Memory B cell (primary cell): ENCODE measurements at regions not wholly inside any gene's neighbourhood (a gene's known extent, or its start where the extent isn't known, plus 50 kb on each side); places are given as distances from the start of the nearest gene placed in this dataset.
"Not testable (repeated sequence)": the region's sequence is repeated elsewhere in the genome, so short reads cannot be mapped to it uniquely, and the experiment has no call there.

Experiments
- ATAC-seq: fragments of 150-1000 bp; cut with Tn5 transposase; 2 replicates; pipeline ENCODE4 v1.10.0; 2021; ENCODE audit warnings: low read depth, mild to moderate bottlenecking, moderate library complexity
- DNase-seq, 2 donors: peaks; one replicate each; pipeline ENCODE4 v3.0.0; 2022; ENCODE audit warnings: low spot score in 2 of 2
- H3K27ac Mint-ChIP-seq: one replicate; pipeline ENCODE4 v1.8.0; 2022; ENCODE audit warnings: mild to moderate bottlenecking, moderate library complexity, mixed read lengths
- H3K27me3 Mint-ChIP-seq: one replicate; pipeline ENCODE4 v1.8.0; 2022; ENCODE audit warnings: mixed read lengths
- H3K36me3 Mint-ChIP-seq: one replicate; pipeline ENCODE4 v1.8.0; 2022; ENCODE audit warnings: mild to moderate bottlenecking, mixed read lengths
- H3K4me1 Mint-ChIP-seq: one replicate; pipeline ENCODE4 v1.8.0; 2022; ENCODE audit warnings: mixed read lengths
- H3K4me3 Mint-ChIP-seq: one replicate; pipeline ENCODE4 v1.8.0; 2022; ENCODE audit warnings: mild to moderate bottlenecking, moderate library complexity, mixed read lengths
- H3K9me3 Mint-ChIP-seq: one replicate; pipeline ENCODE4 v1.8.0; 2022; ENCODE audit warnings: mixed read lengths

DNA sequence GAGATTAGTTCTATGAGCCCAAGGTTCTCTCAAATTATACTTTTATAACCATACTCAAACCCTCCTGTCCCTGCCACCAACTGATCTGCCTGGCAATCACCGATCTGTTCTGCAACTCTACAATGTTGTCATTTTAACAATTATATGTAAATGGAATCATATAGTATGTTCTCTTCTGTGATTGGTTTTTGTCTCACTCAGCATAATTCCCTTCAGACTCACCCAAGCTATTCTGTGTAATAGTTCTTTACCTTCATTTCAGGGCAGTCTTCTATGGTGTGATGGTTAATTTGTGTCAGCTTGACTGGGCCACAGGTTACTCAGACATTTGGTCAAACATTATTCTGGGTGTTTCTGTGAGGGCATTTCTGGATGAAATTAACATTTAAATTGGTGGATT is 181.9 kb upstream of the CXCL12 start:
- Mint-ChIP-seq H3K4me3 (no peak overlapping the region), H3K27ac (no peak overlapping the region)
- ATAC-seq: no peak

DNA sequence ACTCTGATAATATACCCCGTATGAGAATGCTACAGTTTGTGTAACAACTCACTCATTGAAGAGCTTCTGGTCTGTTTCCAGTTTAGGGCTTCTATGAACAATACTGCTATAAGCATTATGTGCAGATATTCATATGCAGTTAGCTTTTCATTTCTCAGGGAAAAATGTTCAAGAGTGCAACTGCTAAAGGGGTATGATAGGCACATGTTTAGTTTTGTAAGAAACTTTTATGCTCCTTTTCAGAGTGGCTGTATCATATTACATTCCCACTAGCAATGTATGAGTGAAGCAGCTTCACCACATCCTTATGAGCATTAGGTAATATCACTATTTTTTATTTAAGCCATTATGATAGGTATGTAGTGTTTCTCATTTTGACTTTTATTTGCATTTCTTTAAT is 182.6 kb upstream of the CXCL12 start:
- Mint-ChIP-seq H3K36me3 (no peaks in the 10 kb centered on the region), H3K27me3 (peaks cover 1% of the 10 kb centered on the region), H3K27ac (no peak overlapping the region), H3K4me3 (no peak overlapping the region), H3K4me1 (no peaks in the 10 kb centered on the region), H3K9me3 (peaks cover 3% of the 10 kb centered on the region)
- no peak for DNase-seq
- no peak for ATAC-seq

More for the DNA sequence above, 181.9 kb upstream of the CXCL12 start:
- H3K4me1 Mint-ChIP-seq: no peaks in the 10 kb centered on the region
- no peaks in the 10 kb centered on the region for H3K36me3 Mint-ChIP-seq
- H3K27me3 Mint-ChIP-seq: peaks cover under 1% of the 10 kb centered on the region
- no peak for DNase-seq
- peaks cover 2% of the 10 kb centered on the region for H3K9me3 Mint-ChIP-seq

DNA sequence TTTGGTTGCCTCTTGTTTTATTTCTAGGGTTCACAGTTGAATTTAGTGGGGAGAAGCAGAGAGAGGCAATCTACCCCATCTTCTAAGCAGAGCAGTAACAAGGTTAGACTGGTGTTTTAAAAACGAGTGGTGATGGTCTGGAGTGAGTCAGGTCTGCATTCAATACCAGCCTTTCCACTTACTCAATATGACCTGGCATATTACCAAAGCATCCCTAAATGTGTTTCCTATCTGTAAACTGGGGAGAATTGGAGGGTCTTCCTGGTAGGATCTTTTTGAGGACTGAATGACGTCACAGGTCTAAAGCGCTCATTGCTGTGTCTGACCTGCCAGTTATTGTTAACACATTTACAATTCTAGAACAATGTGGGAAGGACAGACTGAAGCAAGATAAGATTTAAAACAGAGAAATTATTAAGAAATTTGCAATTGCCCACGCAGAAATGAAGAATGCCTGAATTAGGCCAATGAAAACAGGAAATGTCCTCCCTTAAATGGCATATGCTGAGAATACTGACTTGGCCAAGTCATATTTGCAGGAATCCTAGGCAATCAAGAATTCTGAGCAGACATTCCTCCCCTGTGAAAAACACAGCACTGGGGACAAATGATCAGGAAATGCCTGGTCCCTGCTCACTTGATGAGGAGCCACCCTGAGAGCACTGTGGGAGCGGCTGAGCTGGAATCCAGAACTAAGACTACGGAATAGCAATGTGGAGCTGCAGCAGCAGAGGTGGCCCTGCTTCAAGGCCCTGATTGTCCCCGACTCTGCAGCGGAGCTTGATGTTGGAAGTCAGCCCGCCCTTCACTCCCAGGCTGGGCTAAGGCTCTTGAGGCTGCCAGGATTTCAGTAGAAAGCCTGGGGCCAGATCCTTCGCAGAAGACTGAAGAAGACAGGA is 184.5 kb upstream of the CXCL12 start:
- H3K4me1 Mint-ChIP-seq: no peaks in the 10 kb centered on the region
- peaks cover 1% of the 10 kb centered on the region for H3K27me3 Mint-ChIP-seq
- DNase-seq (no peak), ATAC-seq (no peak)
- H3K4me3 Mint-ChIP-seq: no peak overlapping the region
- no peak overlapping the region for H3K27ac Mint-ChIP-seq
- no peaks in the 10 kb centered on the region for H3K36me3 Mint-ChIP-seq
- H3K9me3 Mint-ChIP-seq: peaks cover 3% of the 10 kb centered on the region

DNA sequence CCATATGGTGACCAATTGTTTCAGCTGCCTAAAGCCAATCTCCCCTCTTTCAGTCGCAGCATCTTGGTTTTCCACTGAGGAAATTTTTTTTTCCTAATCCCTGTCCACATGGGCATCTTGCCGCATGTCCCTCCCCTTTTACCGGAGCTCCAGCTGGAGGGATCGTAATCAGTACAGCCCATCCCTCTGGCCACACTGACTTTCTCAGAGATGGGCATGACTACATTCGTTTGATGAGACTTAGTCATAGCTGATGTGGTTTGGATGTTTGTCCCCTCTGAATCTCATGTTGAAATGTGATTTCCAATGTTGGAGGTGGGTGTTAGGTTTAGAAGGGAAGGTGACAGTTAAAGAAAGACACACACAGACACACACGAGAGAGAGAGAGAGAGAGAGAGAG is 186.8 kb upstream of the CXCL12 start:
- no peaks in the 10 kb centered on the region for H3K36me3 Mint-ChIP-seq
- no peak for ATAC-seq
- H3K4me1 Mint-ChIP-seq: no peaks in the 10 kb centered on the region
- peaks cover 3% of the 10 kb centered on the region for H3K9me3 Mint-ChIP-seq
- peaks cover 2% of the 10 kb centered on the region for H3K27me3 Mint-ChIP-seq
- no peak overlapping the region for H3K4me3 Mint-ChIP-seq
- H3K27ac Mint-ChIP-seq: no peak overlapping the region
- no peak for DNase-seq

DNA sequence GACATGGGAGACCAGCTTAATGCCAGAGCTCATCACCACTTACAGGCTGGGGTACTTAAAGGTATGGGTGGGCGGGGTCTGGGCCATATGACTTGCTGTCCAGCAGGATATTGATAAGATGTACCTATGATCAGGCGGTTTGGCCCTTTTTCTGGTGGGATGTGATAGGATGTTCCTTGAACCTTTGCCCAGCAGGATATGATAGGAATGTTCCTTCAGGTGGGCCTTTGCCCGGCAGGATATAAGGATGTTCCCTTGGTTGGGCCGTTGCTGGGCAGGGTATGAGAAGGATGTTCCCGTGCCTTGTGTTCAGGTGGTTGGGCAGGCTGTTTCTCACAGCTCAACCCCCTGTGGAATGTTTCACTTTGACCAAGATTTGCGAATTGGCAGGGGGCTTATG is 187.2 kb upstream of the CXCL12 start:
- H3K36me3 Mint-ChIP-seq: no peaks in the 10 kb centered on the region

DNA sequence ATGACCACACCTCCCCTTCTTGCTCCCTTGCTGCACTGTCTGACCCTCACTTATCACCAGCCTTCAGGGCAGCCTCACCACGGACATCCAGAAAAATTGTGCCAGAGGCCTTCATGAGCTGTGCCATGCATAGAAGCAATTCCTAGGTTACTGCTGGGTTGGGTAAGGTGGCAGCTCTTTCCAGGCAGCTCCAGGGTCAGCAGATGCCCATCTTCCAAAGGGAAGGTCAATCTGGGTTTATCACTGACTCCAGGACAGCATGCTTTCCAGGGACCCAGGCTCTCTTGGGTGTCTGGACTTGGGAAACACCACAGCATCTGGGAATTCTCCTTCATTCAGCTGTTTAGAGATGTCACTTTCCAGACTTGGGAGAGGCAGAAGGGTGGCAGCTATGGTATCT is 188.9 kb upstream of the CXCL12 start:
- Mint-ChIP-seq H3K4me1 (no peaks in the 10 kb centered on the region), H3K27ac (no peak overlapping the region), H3K36me3 (no peaks in the 10 kb centered on the region), H3K4me3 (no peak overlapping the region), H3K27me3 (peaks cover 2% of the 10 kb centered on the region), H3K9me3 (peaks cover 1% of the 10 kb centered on the region)
- ATAC-seq: no peak
- no peak for DNase-seq

More for the DNA sequence above, 187.2 kb upstream of the CXCL12 start:
- Mint-ChIP-seq H3K9me3 (peaks cover 3% of the 10 kb centered on the region), H3K27ac (no peak overlapping the region), H3K4me3 (no peak overlapping the region), H3K4me1 (no peaks in the 10 kb centered on the region), H3K27me3 (peaks cover 2% of the 10 kb centered on the region)
- ATAC-seq (no peak), DNase-seq (no peak)

DNA sequence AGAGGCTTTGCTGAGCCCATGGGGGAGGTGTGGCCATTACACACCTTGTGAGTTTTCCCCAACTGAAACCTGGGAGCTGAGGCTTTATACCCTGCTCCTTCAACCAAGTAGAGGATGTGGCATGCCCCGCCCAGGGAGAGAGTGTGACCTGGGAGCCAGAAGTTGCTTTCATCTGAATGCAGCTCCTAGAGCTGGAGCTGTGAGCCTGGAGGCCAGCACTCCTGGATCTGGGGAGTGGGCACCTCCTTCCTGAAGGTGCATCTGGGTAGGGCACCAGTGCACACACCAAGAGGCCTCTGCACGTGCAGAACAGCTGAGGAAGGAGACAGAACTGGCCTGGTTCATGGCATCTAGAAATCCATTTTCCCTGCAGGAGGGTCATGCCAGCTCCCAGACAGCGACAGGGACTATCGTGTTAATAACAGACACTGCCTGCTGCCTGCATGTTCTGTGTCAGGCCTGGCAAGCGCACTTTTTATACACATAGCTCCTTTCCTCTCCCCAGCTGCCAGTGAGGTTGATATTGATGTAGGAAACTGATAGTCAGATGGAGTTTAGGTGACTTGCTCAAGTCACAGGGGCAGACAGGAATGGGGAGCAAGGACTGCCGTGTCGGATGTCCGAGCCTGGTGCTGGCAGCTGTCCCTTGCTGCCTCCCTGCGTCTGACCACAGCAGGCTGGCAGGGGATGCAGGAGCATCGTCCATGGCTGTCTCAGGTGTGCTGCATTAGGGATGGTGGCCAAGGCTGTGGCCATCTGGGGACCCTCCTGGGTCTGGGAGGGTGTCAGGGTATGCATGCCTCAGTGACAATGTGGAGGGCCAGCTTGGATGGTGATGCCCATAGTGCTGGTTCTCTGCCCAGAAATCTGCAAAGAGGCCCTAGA is 189.9 kb upstream of the CXCL12 start:
- DNase-seq (no peak), ATAC-seq (no peak)
- Mint-ChIP-seq H3K4me3 (no peak overlapping the region), H3K27me3 (peaks cover 2% of the 10 kb centered on the region), H3K9me3 (peaks cover 1% of the 10 kb centered on the region), H3K27ac (no peak overlapping the region), H3K36me3 (no peaks in the 10 kb centered on the region), H3K4me1 (no peaks in the 10 kb centered on the region)

DNA sequence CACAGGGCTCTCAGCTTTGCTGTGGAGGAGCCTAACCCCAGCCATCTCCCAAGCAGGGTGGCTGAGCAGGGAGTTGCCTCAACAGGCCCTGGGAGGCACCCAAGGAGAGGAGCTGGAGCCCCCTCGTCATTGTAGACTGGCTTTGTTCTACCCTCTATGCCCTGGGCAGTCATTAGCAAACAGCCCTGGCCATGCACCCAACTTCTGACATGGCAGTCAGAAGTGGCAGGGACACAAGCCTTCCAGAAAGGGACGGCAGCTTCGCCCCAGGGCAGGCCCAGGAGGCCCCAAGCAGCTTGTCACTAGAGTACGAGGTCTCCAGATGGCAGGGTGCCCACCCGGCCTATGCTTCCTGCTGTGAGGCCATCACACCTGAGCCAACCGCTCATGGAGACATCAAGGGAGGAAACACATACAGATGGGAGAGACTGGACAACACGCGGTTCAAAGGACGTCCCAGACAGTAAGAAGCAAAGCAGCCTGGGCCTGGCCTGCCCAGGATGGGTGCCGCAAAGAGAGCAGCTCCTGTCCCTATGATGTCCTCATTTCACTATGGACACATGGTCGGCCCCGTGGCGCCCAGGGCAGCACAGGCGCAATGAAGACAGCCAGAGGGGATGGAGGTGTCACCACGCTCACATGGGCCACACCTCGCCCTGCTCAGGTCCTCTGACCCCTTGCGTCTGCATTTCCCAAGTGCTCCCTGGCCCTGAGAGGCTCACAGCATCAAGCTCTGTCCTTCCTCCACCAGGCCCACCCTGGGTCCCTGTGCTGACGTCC is 190.9 kb upstream of the CXCL12 start:
- Mint-ChIP-seq H3K27me3 (peaks cover 2% of the 10 kb centered on the region), H3K9me3 (peaks cover 1% of the 10 kb centered on the region), H3K27ac (no peak overlapping the region), H3K36me3 (no peaks in the 10 kb centered on the region), H3K4me3 (no peak overlapping the region), H3K4me1 (no peaks in the 10 kb centered on the region)
- DNase-seq (no peak), ATAC-seq (no peak)

DNA sequence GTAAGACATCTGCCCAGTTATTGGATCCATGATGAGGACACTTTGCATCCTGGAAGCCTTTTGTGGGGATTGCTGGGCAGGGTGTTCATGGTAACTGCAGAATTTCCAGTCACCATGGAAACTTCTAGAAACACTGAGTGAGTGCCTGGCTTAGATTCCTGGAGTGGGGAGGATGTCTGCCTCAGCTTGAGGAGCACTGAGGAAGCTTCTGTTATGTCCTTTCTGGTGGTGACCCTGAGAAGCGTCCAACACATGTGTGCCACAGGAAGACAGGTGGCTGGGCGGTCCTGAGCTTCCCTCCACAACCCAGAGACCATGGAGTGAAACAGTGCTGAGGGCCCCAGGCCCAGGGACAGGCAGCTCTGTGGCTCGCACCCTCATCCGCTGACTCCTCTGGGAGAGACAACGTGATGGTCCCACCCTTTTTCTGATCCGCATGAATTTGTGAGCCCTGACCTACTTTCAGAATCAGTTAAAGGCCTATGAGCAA is 191.8 kb upstream of the CXCL12 start:
- H3K4me3 Mint-ChIP-seq: no peak overlapping the region
- H3K27me3 Mint-ChIP-seq: peaks cover 2% of the 10 kb centered on the region
- H3K27ac Mint-ChIP-seq: no peak overlapping the region
- DNase-seq: no peak
- no peaks in the 10 kb centered on the region for H3K4me1 Mint-ChIP-seq
- no peak for ATAC-seq
- H3K9me3 Mint-ChIP-seq: peaks cover 1% of the 10 kb centered on the region
- H3K36me3 Mint-ChIP-seq: no peaks in the 10 kb centered on the region

DNA sequence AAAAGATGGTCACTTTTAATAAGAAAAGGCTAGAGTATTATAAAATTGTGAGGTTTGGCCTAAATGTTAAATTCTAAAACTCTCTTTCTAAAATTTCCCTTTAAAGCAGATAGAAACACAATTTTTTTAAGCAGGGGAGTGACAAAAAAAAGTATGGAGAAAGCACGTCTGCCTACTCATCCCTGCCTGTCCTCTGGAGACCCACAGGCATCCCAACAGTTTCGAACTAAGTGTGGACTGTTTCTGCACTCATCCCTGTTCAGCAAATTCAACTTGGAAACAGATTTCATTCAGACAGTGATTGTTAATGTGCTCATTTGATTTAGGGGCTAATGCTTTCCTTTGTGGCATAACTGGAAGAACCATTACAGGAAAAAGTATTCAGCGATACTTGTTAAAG is 192.6 kb upstream of the CXCL12 start:
- DNase-seq: no peak
- no peak overlapping the region for H3K4me3 Mint-ChIP-seq
- peaks cover 1% of the 10 kb centered on the region for H3K27me3 Mint-ChIP-seq
- H3K36me3 Mint-ChIP-seq: no peaks in the 10 kb centered on the region
- no peaks in the 10 kb centered on the region for H3K4me1 Mint-ChIP-seq
- no peaks in the 10 kb centered on the region for H3K9me3 Mint-ChIP-seq
- H3K27ac Mint-ChIP-seq: no peak overlapping the region
- ATAC-seq: no peak

DNA sequence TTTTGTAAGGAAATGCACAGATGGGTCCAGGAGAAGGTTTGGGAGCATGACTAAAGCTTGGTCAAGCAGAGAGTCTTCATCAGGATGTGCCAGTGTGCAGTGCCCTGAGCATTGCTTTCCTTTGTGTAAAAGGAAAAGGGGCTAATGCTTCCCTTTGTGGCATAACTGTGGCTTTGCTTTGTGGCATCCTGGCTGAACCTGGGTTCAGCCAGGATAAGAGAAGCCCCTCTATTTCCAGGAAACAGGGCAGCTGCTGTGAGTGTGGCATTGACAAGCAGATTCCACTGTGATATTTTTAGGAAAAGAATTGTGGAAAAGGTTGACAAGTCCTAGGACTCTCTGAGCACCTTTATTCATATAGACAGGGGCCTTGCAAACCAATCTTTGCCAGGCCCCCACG is 193.4 kb upstream of the CXCL12 start:
- DNase-seq (no peak), ATAC-seq (no peak)
- H3K27ac Mint-ChIP-seq: no peak overlapping the region
- no peaks in the 10 kb centered on the region for H3K4me1 Mint-ChIP-seq
- H3K36me3 Mint-ChIP-seq: no peaks in the 10 kb centered on the region
- H3K4me3 Mint-ChIP-seq: no peak overlapping the region
- peaks cover 1% of the 10 kb centered on the region for H3K27me3 Mint-ChIP-seq
- no peaks in the 10 kb centered on the region for H3K9me3 Mint-ChIP-seq

DNA sequence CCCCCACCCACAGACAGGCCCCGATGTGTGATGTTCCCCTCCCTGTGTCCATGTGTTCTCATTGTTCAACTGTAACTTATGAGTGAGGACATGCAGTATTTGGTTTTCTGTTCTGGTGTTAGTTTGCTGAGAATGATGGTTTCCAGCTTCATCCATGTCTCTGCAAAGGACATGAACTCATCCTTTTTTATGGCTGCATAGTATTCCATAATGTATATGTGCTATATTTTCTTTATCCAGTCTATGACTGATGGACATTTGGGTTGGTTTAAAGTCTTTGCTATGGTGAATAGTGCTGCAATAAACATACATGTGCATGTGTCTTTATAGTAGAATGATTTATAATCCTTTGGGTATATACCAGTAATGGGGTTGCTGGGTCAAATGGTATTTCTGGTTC is 194.1 kb upstream of the CXCL12 start:
- not testable (repeated sequence) for H3K4me3 Mint-ChIP-seq, H3K4me1 Mint-ChIP-seq, H3K9me3 Mint-ChIP-seq, DNase-seq, H3K36me3 Mint-ChIP-seq, ATAC-seq, H3K27ac Mint-ChIP-seq, H3K27me3 Mint-ChIP-seq

DNA sequence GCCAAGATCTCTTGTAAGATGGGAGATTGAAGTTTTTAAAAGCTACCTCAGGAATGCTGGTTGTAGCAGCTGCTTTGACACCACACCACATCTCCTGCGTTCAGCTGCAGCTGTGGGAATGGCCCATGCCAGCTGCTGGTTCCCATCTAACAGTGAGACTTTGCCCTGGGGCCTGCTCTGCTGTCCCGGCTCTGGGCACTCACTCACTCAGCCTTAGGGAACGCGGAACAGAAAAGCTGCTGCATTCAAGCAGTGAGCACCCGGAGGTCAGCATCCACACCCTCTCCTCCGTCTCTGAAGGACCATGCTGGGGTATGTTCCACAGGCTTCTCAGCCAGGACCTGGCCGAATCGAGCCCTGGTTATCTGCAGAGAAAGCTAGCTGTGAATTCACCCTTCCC is 197.1 kb upstream of the CXCL12 start:
- H3K4me3 Mint-ChIP-seq: no peak overlapping the region
- no peaks in the 10 kb centered on the region for H3K27me3 Mint-ChIP-seq
- H3K27ac Mint-ChIP-seq: no peak overlapping the region
- ATAC-seq: no peak
- no peaks in the 10 kb centered on the region for H3K36me3 Mint-ChIP-seq
- H3K4me1 Mint-ChIP-seq: no peaks in the 10 kb centered on the region
- no peaks in the 10 kb centered on the region for H3K9me3 Mint-ChIP-seq
- no peak for DNase-seq
